ENCODE measurements at regions not wholly inside any gene's neighbourhood (a gene's known extent, or its start where the extent isn't known, plus 50 kb on each side); places are given as distances from the start of the nearest gene placed in this dataset.

- TF ChIP-seq CTCF (IDR thresholded peaks at IDR 0.05): no peak
- no peak for TF ChIP-seq POLR2A (IDR thresholded peaks at IDR 0.05)
- no peak for TF ChIP-seq EP300 (IDR thresholded peaks at IDR 0.05)
Observed at GRCh38 chr3:30962084-30962483, 67.6 kb upstream of the GADL1 start.

All from stomach (tissue), 4 donors.